HG03097 (cell line): ENCODE measurements at regions not wholly inside any gene's neighbourhood (a gene's known extent, or its start where the extent isn't known, plus 50 kb on each side); places are given as distances from the start of the nearest gene placed in this dataset.

ENCODE experiments used
- ATAC-seq: cut with Tn5 transposase; IDR thresholded peaks from one replicate; pipeline ENCODE4 v1.9.1; 2021; ENCODE audit not compliant: unreplicated experiment, low FRiP score

- ATAC-seq: no peak
Measured at GRCh38 chr2:129273266-129274037, 706.0 kb upstream of the RAB6C start.

- no peak for ATAC-seq
Measured at GRCh38 chr2:129274038-129274415, 705.4 kb upstream of the RAB6C start.

- no peak for ATAC-seq
Measured at GRCh38 chr2:129274918-129275317, 704.5 kb upstream of the RAB6C start.

- no peak for ATAC-seq
Measured at GRCh38 chr2:129275706-129276105, 703.8 kb upstream of the RAB6C start.

- no peak for ATAC-seq
Measured at GRCh38 chr2:129276978-129277584, 702.4 kb upstream of the RAB6C start.

GRCh38 chr2:129277585-129277981 is 701.9 kb upstream of the RAB6C start:
- ATAC-seq: no peak

GRCh38 chr2:129281791-129282530 is 697.5 kb upstream of the RAB6C start:
- no peak for ATAC-seq

GRCh38 chr2:129285012-129285411 is 694.5 kb upstream of the RAB6C start:
- ATAC-seq: no peak

GRCh38 chr2:129293326-129293725 is 686.1 kb upstream of the RAB6C start:
- no peak for ATAC-seq

- no peak for ATAC-seq
Measured at GRCh38 chr2:129296396-129296795, 683.1 kb upstream of the RAB6C start.

- no peak for ATAC-seq
Measured at GRCh38 chr2:129296806-129297205, 682.7 kb upstream of the RAB6C start.

- no peak for ATAC-seq
Measured at GRCh38 chr2:129297430-129297829, 682.0 kb upstream of the RAB6C start.

- ATAC-seq: no peak
Measured at GRCh38 chr2:129299338-129299737, 680.1 kb upstream of the RAB6C start.

GRCh38 chr2:129299756-129300155 is 679.7 kb upstream of the RAB6C start:
- no peak for ATAC-seq

- ATAC-seq: no peak
Measured at GRCh38 chr2:129300456-129300855, 679.0 kb upstream of the RAB6C start.

- no peak for ATAC-seq
Measured at GRCh38 chr2:129301431-129301913, 678.0 kb upstream of the RAB6C start.

GRCh38 chr2:129302106-129302505 is 677.4 kb upstream of the RAB6C start:
- ATAC-seq: no peak

- ATAC-seq: no peak
Measured at GRCh38 chr2:129302561-129303183, 676.8 kb upstream of the RAB6C start.

GRCh38 chr2:129314120-129314519 is 665.3 kb upstream of the RAB6C start:
- no peak for ATAC-seq

- no peak for ATAC-seq
Measured at GRCh38 chr2:129318581-129319421, 660.7 kb upstream of the RAB6C start.
